ENCODE measurements at regions not wholly inside any gene's neighbourhood (a gene's known extent, or its start where the extent isn't known, plus 50 kb on each side); places are given as distances from the start of the nearest gene placed in this dataset.
"Not testable (repeated sequence)": the region's sequence is repeated elsewhere in the genome, so short reads cannot be mapped to it uniquely, and the experiment has no call there.

DNA sequence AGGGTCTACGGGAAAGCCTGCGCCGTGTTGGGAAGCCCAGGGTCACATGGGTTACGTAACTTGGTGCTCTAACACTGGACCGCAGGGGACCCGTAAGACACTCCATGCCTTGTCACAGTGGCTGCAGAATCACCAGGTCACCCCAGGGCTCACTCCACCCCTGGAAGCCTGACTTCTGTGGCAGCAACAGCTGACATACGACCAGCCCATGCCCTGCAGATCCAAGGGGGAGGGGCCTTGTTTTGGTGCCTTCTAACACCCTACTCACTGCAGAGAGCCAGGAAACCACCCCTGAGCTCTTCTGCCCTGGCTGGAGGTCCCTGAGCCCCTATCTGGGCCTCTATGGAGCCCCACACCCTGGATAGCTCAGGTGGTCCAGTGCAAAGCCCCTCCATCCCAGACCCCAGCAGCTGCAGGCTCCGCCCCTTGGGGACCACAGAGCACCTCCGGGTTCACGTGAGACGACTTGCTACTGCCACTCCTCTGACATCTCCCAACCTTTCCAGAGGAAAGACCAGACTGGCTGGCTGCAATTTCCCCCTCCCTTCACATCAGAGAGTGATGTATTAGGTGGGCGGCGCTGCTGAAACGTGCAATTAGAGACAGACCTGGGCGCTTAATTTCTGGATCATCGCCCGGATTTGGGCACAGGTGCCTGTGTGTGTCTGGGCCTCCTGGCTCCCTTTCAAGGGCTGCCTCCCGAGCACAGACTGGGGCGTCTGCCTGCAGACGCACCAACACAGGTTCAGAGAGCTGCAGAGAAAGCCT, 296.6 kb upstream of the SFSWAP start:
- not testable (repeated sequence) for H3K27me3 ChIP-seq (ENCODE audit: control insufficient read depth in 1 of 2, insufficient read depth in 2 of 2, low read length in 2 of 2); H3K27ac ChIP-seq (ENCODE audit: low read length); H3K36me3 ChIP-seq (ENCODE audit: control insufficient read depth in 2 of 2, insufficient read depth in 2 of 2, low read length in 2 of 2); H3K9me3 ChIP-seq (ENCODE audit: control insufficient read depth in 2 of 2, low read length in 2 of 2); H3K9ac ChIP-seq (ENCODE audit: low read length in 2 of 2); H3K4me3 ChIP-seq (ENCODE audit: low read length in 2 of 2); H3K4me1 ChIP-seq (ENCODE audit: control insufficient read depth, insufficient read depth, low read length)

DNA sequence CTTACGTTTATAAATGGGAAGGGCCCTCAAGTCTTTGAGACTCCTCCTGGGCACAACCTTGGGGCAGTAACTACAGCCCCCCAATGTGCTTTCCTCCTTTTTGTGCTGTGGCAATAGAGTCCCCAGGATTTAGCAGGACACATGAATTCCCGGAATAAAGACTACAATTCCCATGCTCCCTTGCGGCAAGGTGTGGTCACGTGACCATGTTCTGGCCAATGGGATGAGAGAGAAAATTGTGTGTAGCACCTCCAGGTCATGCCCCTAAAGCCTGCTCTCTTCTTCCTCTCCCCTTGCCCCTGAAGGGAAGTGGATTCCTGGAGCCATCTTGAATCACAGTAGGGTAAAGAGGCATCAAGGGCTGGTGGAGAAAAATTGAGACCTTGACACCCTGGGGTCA, 295.1 kb upstream of the SFSWAP start:
- Histone ChIP-seq H3K9me3 (ENCODE audit: control insufficient read depth in 2 of 2, low read length in 2 of 2) (no peaks in the 10 kb centered on the region), H3K36me3 (ENCODE audit: control insufficient read depth in 2 of 2, insufficient read depth in 2 of 2, low read length in 2 of 2) (no peaks in the 10 kb centered on the region), H3K27me3 (ENCODE audit: control insufficient read depth in 1 of 2, insufficient read depth in 2 of 2, low read length in 2 of 2) (peaks cover 0 to 7% of the 10 kb centered on the region in 2 donors), H3K4me3 (ENCODE audit: low read length in 2 of 2) (no peak overlapping the region), H3K27ac (ENCODE audit: low read length) (no peak overlapping the region), H3K4me1 (ENCODE audit: control insufficient read depth, insufficient read depth, low read length) (no peaks in the 10 kb centered on the region), H3K9ac (ENCODE audit: low read length in 2 of 2) (no peak overlapping the region)

DNA sequence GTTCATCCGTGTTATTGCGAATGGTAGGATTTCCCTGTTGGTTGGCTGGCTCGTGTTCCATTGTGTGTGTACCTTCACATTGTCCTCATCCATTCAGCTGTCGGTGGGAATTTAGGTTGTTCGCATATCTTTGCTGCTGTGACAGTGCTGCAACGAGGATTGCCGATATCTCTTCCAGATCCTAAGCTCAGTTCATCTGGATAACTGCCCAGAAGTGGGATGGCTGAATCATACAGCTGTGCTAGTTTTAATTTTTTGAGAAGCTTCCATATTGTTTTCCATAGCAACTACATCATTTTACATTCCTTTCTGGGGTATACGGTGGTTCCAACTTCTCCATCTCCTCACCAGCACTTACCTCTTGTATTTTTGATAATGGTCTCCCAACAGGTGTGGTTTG, 292.8 kb upstream of the SFSWAP start:
- H3K36me3 ChIP-seq (ENCODE audit: control insufficient read depth in 2 of 2, insufficient read depth in 2 of 2, low read length in 2 of 2), result no peaks in the 10 kb centered on the region
- H3K4me1 ChIP-seq (ENCODE audit: control insufficient read depth, insufficient read depth, low read length), result no peaks in the 10 kb centered on the region
- H3K9me3 ChIP-seq (ENCODE audit: control insufficient read depth in 2 of 2, low read length in 2 of 2), result no peaks in the 10 kb centered on the region
- H3K9ac ChIP-seq (ENCODE audit: low read length in 2 of 2), result no peak overlapping the region
- H3K27ac ChIP-seq (ENCODE audit: low read length), result no peak overlapping the region
- H3K27me3 ChIP-seq (ENCODE audit: control insufficient read depth in 1 of 2, insufficient read depth in 2 of 2, low read length in 2 of 2), result peaks cover 6 to 7% of the 10 kb centered on the region in 2 donors
- no peak overlapping the region for H3K4me3 ChIP-seq (ENCODE audit: low read length in 2 of 2)

DNA sequence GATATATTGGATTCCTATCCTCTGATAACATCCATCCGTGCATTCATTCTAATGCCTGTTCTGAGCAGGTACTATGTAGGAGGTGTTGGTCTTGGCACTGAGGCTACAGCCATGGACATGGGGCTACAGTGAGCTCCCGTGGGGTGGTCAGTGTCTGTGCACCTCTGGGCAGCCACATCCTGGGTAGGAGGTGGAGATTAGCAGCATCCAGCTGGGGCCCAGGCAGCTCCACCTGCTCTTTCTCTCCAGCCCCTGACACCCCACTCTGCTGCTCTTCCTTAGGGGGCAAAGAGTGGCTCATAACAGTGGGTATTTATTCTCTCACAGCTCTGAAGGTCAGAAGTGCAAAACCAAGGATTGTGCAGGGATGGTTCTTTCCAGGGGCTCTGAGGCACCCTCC, 292.0 kb upstream of the SFSWAP start:
- Histone ChIP-seq H3K36me3 (ENCODE audit: control insufficient read depth in 2 of 2, insufficient read depth in 2 of 2, low read length in 2 of 2) (no peaks in the 10 kb centered on the region), H3K4me1 (ENCODE audit: control insufficient read depth, insufficient read depth, low read length) (no peaks in the 10 kb centered on the region), H3K9me3 (ENCODE audit: control insufficient read depth in 2 of 2, low read length in 2 of 2) (peaks cover 3 to 6% of the 10 kb centered on the region in 2 donors), H3K27me3 (ENCODE audit: control insufficient read depth in 1 of 2, insufficient read depth in 2 of 2, low read length in 2 of 2) (peaks cover 3 to 7% of the 10 kb centered on the region in 2 donors), H3K9ac (ENCODE audit: low read length in 2 of 2) (no peak overlapping the region), H3K4me3 (ENCODE audit: low read length in 2 of 2) (no peak overlapping the region), H3K27ac (ENCODE audit: low read length) (no peak overlapping the region)

DNA sequence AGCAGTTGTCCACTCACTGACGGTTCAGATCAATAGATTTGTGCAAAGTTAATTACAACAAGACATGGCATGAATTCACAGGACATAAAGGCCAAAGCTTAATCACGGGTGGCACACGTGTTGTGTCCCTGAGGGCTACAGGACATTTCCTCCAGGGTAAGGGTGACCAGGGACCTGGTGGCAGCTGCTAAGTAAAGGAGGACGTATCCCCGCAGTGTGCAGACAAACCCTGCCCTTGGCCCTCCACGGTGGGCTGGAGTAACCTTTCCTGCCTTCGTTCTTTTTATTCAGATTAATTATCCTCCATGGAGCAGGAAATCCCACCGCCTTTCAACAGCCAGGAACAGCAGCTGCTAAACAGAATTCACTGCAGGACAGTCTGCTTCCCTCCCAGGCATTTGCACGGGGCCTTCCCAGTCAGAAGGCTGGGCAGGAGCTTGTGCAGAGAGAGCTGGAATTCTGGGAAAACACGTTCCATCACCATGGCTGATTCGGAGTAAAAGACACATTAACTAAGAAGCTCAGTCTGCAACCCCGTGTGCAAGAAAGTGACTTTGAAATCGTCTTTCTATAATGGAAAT, 289.9 kb upstream of the SFSWAP start:
- no peak overlapping the region for H3K4me3 ChIP-seq (ENCODE audit: low read length in 2 of 2)
- peaks cover 3 to 7% of the 10 kb centered on the region in 2 donors for H3K27me3 ChIP-seq (ENCODE audit: control insufficient read depth in 1 of 2, insufficient read depth in 2 of 2, low read length in 2 of 2)
- H3K9ac ChIP-seq (ENCODE audit: low read length in 2 of 2), result no peak overlapping the region
- no peaks in the 10 kb centered on the region for H3K36me3 ChIP-seq (ENCODE audit: control insufficient read depth in 2 of 2, insufficient read depth in 2 of 2, low read length in 2 of 2)
- peaks cover 6 to 14% of the 10 kb centered on the region in 2 donors for H3K9me3 ChIP-seq (ENCODE audit: control insufficient read depth in 2 of 2, low read length in 2 of 2)
- H3K27ac ChIP-seq (ENCODE audit: low read length), result no peak overlapping the region
- no peaks in the 10 kb centered on the region for H3K4me1 ChIP-seq (ENCODE audit: control insufficient read depth, insufficient read depth, low read length)

DNA sequence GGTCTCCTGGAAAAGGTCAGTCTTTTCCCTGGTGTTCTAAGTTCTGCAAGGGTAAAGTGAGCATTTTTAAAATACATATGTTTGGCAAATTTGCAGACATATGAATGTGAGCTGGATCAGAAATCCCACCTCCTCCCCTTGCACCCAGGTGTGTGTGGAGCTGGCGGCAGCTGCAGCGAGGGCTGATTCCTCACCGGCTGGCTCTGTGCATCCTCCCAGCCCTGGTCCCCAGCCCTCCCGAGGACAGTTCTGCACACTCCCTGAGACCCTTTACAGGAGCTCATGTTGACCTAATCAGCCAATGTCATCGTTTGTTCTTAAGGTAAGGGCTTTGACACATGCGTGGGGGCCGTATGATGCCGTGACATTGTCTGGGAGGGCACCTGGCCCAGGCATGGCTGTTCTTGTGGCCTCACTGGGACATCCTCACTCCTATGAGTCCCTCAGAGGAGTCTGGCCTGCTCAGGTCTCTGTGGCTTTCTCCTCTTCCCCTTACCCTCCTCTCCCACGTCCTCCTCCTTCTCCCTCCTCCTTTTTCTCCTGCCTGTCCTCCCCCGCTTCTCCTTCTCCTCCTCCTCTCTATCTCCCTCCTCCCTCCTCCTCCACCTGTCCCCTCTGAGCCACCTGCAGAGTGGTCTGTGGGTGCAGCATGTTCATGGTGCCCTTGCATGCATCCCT, 289.2 kb upstream of the SFSWAP start:
- no peak overlapping the region for H3K27ac ChIP-seq (ENCODE audit: low read length)
- no peak overlapping the region for H3K4me3 ChIP-seq (ENCODE audit: low read length in 2 of 2)
- H3K9me3 ChIP-seq (ENCODE audit: control insufficient read depth in 2 of 2, low read length in 2 of 2), result peaks cover 6 to 14% of the 10 kb centered on the region in 2 donors
- no peaks in the 10 kb centered on the region for H3K36me3 ChIP-seq (ENCODE audit: control insufficient read depth in 2 of 2, insufficient read depth in 2 of 2, low read length in 2 of 2)
- no peak overlapping the region for H3K9ac ChIP-seq (ENCODE audit: low read length in 2 of 2)
- peaks cover 3 to 7% of the 10 kb centered on the region in 2 donors for H3K27me3 ChIP-seq (ENCODE audit: control insufficient read depth in 1 of 2, insufficient read depth in 2 of 2, low read length in 2 of 2)
- H3K4me1 ChIP-seq (ENCODE audit: control insufficient read depth, insufficient read depth, low read length), result no peaks in the 10 kb centered on the region

DNA sequence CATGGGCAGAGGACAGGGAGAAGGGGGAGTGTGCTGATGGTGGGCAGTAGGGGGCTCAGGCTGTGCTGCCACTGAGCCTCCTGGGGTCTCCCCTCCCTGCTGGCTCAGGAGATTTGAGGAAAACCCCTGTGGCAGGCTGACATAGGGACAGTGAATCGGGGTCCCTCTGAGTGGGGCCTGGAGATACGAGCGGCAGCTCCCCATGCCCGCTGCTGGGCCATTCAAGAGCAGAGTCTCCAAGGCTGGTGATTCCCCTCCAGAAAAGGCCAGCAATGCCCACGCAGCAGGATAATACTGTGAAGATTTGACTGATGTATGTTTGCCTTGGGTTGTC, 288.7 kb upstream of the SFSWAP start:
- no peak overlapping the region for H3K4me3 ChIP-seq (ENCODE audit: low read length in 2 of 2)
- no peak overlapping the region for H3K9ac ChIP-seq (ENCODE audit: low read length in 2 of 2)
- H3K27me3 ChIP-seq (ENCODE audit: control insufficient read depth in 1 of 2, insufficient read depth in 2 of 2, low read length in 2 of 2), result peaks cover 3 to 7% of the 10 kb centered on the region in 2 donors
- H3K4me1 ChIP-seq (ENCODE audit: control insufficient read depth, insufficient read depth, low read length), result no peaks in the 10 kb centered on the region
- no peaks in the 10 kb centered on the region for H3K36me3 ChIP-seq (ENCODE audit: control insufficient read depth in 2 of 2, insufficient read depth in 2 of 2, low read length in 2 of 2)
- no peak overlapping the region for H3K27ac ChIP-seq (ENCODE audit: low read length)
- H3K9me3 ChIP-seq (ENCODE audit: control insufficient read depth in 2 of 2, low read length in 2 of 2), result peaks cover 6 to 14% of the 10 kb centered on the region in 2 donors

DNA sequence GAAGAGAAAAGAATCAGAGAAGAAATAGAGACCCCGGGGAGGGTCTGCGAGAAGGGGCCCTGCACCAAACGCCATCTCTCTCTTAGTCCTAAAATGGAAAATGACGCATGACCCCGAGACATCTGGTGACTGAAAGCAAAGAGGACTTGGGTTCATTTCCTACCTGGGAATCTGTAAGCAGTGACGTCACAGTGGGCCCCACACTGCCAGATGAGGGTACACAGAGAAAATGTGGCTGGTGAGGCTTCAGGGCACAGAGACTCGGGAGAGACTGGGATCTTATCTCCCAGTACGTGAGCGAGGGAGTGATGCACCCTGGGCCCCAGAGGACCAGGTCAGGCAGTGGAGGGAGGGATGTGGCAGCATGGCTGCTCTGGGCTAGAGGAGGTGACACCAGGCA, 288.1 kb upstream of the SFSWAP start:
- peaks cover 3 to 7% of the 10 kb centered on the region in 2 donors for H3K27me3 ChIP-seq (ENCODE audit: control insufficient read depth in 1 of 2, insufficient read depth in 2 of 2, low read length in 2 of 2)
- no peaks in the 10 kb centered on the region for H3K4me1 ChIP-seq (ENCODE audit: control insufficient read depth, insufficient read depth, low read length)
- H3K9me3 ChIP-seq (ENCODE audit: control insufficient read depth in 2 of 2, low read length in 2 of 2), result peaks cover 6 to 14% of the 10 kb centered on the region in 2 donors
- H3K36me3 ChIP-seq (ENCODE audit: control insufficient read depth in 2 of 2, insufficient read depth in 2 of 2, low read length in 2 of 2), result no peaks in the 10 kb centered on the region
- H3K9ac ChIP-seq (ENCODE audit: low read length in 2 of 2), result no peak overlapping the region
- no peak overlapping the region for H3K4me3 ChIP-seq (ENCODE audit: low read length in 2 of 2)
- H3K27ac ChIP-seq (ENCODE audit: low read length), result no peak overlapping the region

DNA sequence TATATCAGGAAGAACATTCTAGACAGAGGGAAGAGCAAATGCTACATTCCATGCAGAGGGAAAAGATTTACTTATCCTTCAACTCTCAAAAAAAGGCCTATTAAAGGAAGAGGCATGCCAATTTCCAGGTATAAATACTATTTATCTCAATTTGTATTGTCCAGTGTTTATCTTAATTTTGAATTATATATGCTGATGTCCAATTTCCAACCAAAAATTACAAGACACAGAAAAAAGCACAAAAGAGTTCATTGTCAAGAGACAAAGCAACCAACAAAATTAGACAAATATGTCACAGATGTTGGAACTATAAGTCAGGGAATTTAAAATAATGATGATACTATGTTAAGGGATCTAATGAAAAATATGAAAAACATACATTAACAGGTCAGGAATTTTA, 286.6 kb upstream of the SFSWAP start:
- H3K36me3 ChIP-seq (ENCODE audit: control insufficient read depth in 2 of 2, insufficient read depth in 2 of 2, low read length in 2 of 2), result no peaks in the 10 kb centered on the region

DNA sequence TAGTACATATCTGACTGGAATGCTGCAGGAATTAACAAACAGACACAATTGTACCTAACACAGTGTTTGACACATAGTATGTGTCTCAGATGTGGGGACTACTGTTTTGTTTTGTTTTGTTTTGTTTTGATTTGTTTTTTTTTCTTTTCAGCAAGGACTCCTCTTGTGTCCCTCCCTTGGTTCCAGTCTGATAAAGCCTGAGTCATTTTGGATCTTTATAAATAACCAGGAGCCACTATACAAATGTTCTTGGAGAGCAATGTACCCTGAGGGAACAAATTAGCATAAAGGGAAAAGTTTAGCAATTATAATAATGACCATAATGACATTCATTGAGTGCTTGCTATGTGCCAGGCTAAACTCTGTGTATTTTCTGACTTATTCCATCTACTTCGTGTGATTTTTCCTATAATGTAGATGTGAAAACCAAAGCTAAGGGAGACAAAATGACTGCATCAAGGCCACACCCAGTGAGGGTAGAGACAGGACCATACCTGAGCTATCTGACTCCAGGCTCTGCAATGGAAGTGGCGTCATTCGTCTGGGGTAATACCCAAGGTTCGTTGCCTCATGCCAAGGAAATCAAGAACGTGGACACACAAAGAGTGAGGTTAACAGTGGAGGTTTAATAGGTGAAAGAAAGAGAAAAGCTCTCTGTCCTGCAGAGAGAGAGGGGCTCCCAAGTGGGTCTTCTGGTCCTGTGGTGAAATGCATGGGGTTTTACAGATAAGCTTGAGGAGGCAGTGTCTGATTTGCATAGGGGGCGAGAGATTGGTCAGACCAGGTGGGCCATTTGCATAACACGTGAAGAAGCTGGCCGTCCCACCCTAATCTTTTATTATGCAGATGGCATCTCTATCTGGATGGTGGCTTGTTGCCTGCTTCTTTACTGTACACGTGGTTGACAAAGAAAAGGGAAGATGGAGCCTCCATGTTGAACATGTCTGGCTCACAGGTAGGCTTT, 285.5 kb upstream of the SFSWAP start:
- Histone ChIP-seq H3K4me1 (ENCODE audit: control insufficient read depth, insufficient read depth, low read length) (no peaks in the 10 kb centered on the region), H3K9ac (ENCODE audit: low read length in 2 of 2) (no peak overlapping the region), H3K4me3 (ENCODE audit: low read length in 2 of 2) (no peak overlapping the region), H3K27me3 (ENCODE audit: control insufficient read depth in 1 of 2, insufficient read depth in 2 of 2, low read length in 2 of 2) (peaks cover 7 to 8% of the 10 kb centered on the region in 2 donors), H3K9me3 (ENCODE audit: control insufficient read depth in 2 of 2, low read length in 2 of 2) (peaks cover 6 to 17% of the 10 kb centered on the region in 2 donors), H3K36me3 (ENCODE audit: control insufficient read depth in 2 of 2, insufficient read depth in 2 of 2, low read length in 2 of 2) (no peaks in the 10 kb centered on the region), H3K27ac (ENCODE audit: low read length) (no peak overlapping the region)

More for the DNA sequence above, 286.6 kb upstream of the SFSWAP start:
- H3K4me3 ChIP-seq (ENCODE audit: low read length in 2 of 2), result no peak overlapping the region
- no peak overlapping the region for H3K9ac ChIP-seq (ENCODE audit: low read length in 2 of 2)
- peaks cover 6 to 14% of the 10 kb centered on the region in 2 donors for H3K9me3 ChIP-seq (ENCODE audit: control insufficient read depth in 2 of 2, low read length in 2 of 2)
- no peak overlapping the region for H3K27ac ChIP-seq (ENCODE audit: low read length)
- H3K4me1 ChIP-seq (ENCODE audit: control insufficient read depth, insufficient read depth, low read length), result no peaks in the 10 kb centered on the region
- peaks cover 6 to 7% of the 10 kb centered on the region in 2 donors for H3K27me3 ChIP-seq (ENCODE audit: control insufficient read depth in 1 of 2, insufficient read depth in 2 of 2, low read length in 2 of 2)

Data from stomach smooth muscle (tissue), 2 donors.